Right cardiac atrium (tissue), 5 donors: ENCODE measurements at regions not wholly inside any gene's neighbourhood (a gene's known extent, or its start where the extent isn't known, plus 50 kb on each side); places are given as distances from the start of the nearest gene placed in this dataset.

Experiments
- ATAC-seq, 2 donors: fragments of 200-7000 bp; cut with Tn5 transposase; one replicate each; pipeline versions ENCODE4 v1.8.0 to v1.9.1; 2020; ENCODE audit warnings: moderate library complexity in 2 of 2, mild to moderate bottlenecking in 1 of 2
- DNase-seq, 3 donors: peaks; one replicate each; pipeline ENCODE4 v3.0.0-alpha.2; 2020
- H3K27ac ChIP-seq: one replicate; pipeline ENCODE4 v1.5.1; 2013; ENCODE audit warnings: mild to moderate bottlenecking, low read length, control low read depth, moderate library complexity
- H3K27me3 ChIP-seq: one replicate; pipeline ENCODE4 v1.6.1; 2013; ENCODE audit not compliant: control insufficient read depth, insufficient read depth
- H3K4me1 ChIP-seq: one replicate; pipeline ENCODE4 v1.6.1; 2013; ENCODE audit warnings: low read length; ENCODE audit not compliant: control insufficient read depth, insufficient read depth
- H3K4me3 ChIP-seq: one replicate; pipeline ENCODE4 v1.5.1; 2013; ENCODE audit warnings: low read length, control low read depth
- H3K9me3 ChIP-seq: one replicate; pipeline ENCODE4 v1.6.1; 2013; ENCODE audit warnings: low read length; ENCODE audit not compliant: control insufficient read depth
- WGBS: extraction: QIAGEN DNeasy Blood & Tissue Kit; methylation state at CpG from one replicate; pipeline ENCODE4 v1.1.7; 2013; 5-methylcytosine and 5-hydroxymethylcytosine counted together
- intact Hi-C, 4 donors: fragments of 100-400 bp; cut with DNase I; formaldehyde crosslinking; loops; one replicate each; pipeline versions ENCODE4 v1.11.0 to v1.14.0; 2022 to 2023
- donor health status: healthy with polysubstance abuse.
- donor health status: DM: no; HTN: yes; CAD: no.
- donor health status: DM: no; HTN: no; CAD: no.
- donor health status: DM: no; HTN: yes; CAD: no; lungs with severe emphysema.
- donor health status: DM: yes; HTN: yes; CAD: no.

DNA sequence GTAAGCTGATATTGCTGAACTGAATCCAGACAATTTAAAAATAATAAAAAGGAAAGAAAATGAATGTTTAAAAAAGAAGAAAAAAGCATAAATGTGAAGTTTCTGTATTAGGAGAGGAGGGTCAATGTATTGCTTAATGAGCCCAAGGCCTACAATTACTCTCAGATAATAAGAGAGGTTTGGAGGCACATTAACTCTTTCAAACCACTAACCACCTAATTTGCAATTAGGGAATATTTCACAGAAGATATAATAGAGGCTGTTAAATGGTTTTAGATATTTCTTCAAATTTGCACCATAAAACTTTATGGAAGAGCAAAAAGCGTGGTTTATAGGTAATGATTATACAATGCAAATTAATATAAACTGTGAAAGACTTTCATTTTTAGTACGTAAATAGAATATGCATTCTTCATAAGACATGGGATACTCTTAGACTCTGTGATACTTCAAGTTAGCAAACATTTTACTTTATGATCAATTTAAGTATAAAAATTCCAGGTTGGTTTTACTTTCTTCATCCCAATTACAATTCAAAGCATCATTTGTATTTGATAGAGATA, 364.2 kb upstream of the GALNTL6 start:
- H3K4me1 ChIP-seq = no peaks in the 10 kb centered on the region
- ATAC-seq (no peak), DNase-seq (no peak)
- no peaks in the 10 kb centered on the region for H3K9me3 ChIP-seq
- 89% methylated on average over 2 of the region's 2 CpGs for WGBS
- no peaks in the 10 kb centered on the region for H3K27me3 ChIP-seq
- no peak overlapping the region for H3K4me3 ChIP-seq
- H3K27ac ChIP-seq = no peak overlapping the region
- intact Hi-C loops = no loop called here

DNA sequence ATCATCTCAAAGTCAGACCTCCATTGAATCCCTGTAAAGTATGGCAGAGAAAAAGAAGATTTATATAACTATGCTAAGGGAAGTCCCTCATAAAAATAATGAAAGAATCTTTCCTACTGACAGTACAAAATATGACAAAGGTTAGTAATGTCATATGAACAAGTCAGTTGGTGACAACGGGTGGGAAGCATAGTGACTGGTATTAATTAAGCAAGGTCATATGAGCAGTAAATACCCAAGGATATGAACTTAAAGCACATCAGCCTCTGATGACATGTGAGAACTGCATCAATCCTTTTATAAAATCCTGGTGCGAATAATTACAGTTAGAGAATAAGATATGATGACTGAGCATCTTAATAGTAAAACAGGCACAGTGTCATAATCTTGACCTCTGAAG, 364.8 kb upstream of the GALNTL6 start:
- Histone ChIP-seq H3K27ac (no peak overlapping the region), H3K9me3 (no peaks in the 10 kb centered on the region), H3K4me3 (no peak overlapping the region), H3K27me3 (no peaks in the 10 kb centered on the region), H3K4me1 (no peaks in the 10 kb centered on the region)
- intact Hi-C loops = no loop called here
- DNase-seq = no peak
- WGBS = 82% methylated on average over 2 of the region's 2 CpGs
- ATAC-seq = no peak

DNA sequence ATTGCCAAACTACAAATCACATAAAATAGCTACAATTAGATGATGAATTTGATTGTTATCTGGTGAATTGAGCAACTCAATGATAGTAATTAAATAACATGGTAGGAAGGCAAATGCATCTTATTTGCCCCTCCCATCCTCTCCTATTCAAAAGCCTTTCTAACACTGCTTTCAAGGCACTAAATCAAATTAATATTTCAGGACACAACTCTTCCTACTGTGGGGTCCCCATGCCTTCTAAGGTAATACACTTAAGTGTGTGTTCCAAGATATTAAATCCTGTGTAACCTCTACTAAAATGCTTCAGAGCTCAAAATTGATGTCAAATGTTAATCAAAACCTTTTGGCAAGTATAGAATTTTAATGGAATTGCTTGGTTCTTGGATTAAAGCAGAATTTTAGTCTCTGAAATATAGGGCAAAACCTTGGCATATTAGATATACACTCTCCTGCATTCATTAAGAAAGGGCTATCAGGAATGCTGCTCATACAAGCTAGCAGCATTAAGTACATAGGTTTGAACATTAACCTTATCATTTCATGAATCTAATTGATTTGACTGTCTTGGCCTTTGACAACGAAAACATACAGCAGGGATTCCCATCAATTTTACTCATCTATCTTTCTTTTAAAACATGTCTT, 371.8 kb upstream of the GALNTL6 start:
- Histone ChIP-seq H3K27me3 (no peaks in the 10 kb centered on the region), H3K9me3 (no peaks in the 10 kb centered on the region), H3K4me1 (no peaks in the 10 kb centered on the region), H3K27ac (no peak overlapping the region), H3K4me3 (no peak overlapping the region)
- intact Hi-C loops = no loop called here
- DNase-seq = no peak
- WGBS = 56% methylated on average over 1 of the region's 1 CpG
- no peak for ATAC-seq

DNA sequence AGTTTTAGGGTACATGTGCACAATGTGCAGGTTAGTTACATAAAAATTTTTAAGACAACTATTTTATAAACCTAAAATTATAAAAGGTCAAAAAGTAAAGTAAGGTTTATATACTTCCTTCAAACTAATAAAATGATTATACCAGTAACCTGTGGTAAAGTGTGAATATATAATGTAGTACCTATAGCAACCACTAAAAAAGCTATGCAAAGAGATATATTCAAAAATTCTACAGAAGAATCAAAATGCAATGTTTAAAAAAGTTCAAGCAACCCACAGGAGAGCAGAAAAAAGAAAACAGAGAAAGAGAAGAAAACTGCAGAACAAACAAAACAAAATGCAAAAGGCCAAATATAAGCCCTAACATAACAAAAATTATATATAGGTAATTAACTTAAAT, 379.5 kb upstream of the GALNTL6 start:
- DNase-seq = no peak
- no peak overlapping the region for H3K4me3 ChIP-seq
- no peak for ATAC-seq
- no peak overlapping the region for H3K27ac ChIP-seq
- no peaks in the 10 kb centered on the region for H3K27me3 ChIP-seq
- H3K4me1 ChIP-seq = no peaks in the 10 kb centered on the region
- no peaks in the 10 kb centered on the region for H3K9me3 ChIP-seq
- intact Hi-C loops = no loop called here

DNA sequence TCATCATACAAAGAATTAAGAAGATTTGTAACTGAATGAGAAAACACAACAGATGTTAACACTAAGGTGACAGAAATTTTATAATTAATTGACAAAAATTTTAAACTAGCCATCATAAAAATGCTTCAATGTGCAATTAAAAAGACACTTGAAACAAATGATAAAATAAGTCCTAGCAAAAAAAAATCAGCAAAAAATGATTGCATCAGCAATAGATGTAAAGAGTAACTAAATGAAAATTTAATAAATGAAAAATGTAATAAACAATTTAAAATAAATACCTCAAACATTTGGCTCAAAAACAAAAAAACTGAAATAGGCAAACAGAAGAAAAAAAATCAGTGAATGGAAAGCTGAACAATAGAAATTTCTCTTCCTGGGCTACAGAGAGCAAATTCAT, 380.7 kb upstream of the GALNTL6 start:
- H3K4me3 ChIP-seq = no peak overlapping the region
- ATAC-seq = no peak
- intact Hi-C loops = no loop called here

DNA sequence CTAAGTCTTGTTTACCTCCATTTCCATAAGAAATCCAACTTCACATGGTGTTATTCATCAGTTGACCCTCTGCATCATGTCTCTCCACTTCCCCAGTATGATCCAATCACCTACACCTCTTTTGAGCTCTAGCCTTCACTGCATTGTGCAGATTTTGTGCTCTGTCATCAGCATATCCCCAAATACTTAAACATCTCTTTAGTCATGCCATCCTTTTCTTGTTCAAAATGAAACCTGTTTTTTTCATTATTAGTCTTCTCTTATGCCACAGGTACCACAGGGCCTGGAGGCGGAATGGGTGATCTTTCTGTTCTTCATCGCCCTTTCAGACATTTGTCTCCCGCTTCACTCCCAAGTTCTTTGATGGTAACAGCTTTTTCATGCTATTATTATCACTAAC, 382.7 kb upstream of the GALNTL6 start:
- no peak overlapping the region for H3K27ac ChIP-seq
- intact Hi-C loops = no loop called here
- no peaks in the 10 kb centered on the region for H3K9me3 ChIP-seq
- H3K27me3 ChIP-seq = no peaks in the 10 kb centered on the region
- H3K4me1 ChIP-seq = no peaks in the 10 kb centered on the region
- H3K4me3 ChIP-seq = no peak overlapping the region
- no peak for ATAC-seq
- 93% methylated on average over 3 of the region's 3 CpGs for WGBS
- no peak for DNase-seq

More for the DNA sequence above, 380.7 kb upstream of the GALNTL6 start:
- no peaks in the 10 kb centered on the region for H3K4me1 ChIP-seq
- DNase-seq = no peak
- no peak overlapping the region for H3K27ac ChIP-seq
- no peaks in the 10 kb centered on the region for H3K9me3 ChIP-seq
- no peaks in the 10 kb centered on the region for H3K27me3 ChIP-seq

DNA sequence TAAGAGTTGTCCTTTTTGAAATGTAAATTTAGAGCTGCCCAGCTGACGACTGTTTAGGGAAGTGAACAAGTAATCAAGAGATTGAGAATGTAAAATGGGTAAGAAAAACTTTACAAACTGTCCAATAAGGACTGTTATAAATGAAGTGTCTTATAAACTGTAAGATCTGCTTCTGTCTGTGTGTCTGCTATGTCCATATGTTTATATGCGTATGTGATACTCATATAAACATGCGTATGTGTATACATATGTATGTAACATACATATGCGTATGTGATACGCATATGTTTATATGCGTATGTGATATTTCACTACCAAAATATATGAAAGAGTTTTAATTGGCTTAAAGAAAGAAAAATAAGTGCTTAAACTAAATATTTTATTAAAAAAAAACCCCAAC, 416.0 kb upstream of the GALNTL6 start:
- H3K27me3 ChIP-seq = no peaks in the 10 kb centered on the region
- WGBS = 94% methylated on average over 6 of the region's 6 CpGs
- H3K27ac ChIP-seq = no peak overlapping the region
- no peak for DNase-seq
- no peaks in the 10 kb centered on the region for H3K4me1 ChIP-seq
- intact Hi-C loops = no loop called here
- ATAC-seq = no peak
- no peak overlapping the region for H3K4me3 ChIP-seq
- H3K9me3 ChIP-seq = no peaks in the 10 kb centered on the region

DNA sequence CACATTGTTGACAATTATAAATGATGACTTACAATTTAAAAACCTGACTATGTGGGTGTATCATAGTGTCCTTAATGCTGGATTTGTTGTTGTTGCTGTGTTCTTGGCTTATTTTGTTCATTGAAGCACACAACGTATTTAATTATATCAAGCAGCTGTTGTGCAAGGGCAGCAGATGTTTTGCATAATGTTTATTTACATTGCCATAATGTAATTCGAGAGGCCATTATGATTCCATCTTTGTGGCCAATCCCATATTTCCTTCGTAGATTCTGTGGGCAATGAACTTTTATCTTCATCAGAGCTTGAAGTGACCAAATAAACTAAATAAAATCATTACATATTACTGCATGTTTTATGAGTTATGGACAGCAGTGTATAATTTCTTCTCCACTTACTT, 422.6 kb upstream of the GALNTL6 start:
- no peaks in the 10 kb centered on the region for H3K4me1 ChIP-seq
- H3K9me3 ChIP-seq = no peaks in the 10 kb centered on the region
- WGBS = 46% methylated on average over 3 of the region's 3 CpGs
- intact Hi-C loops = no loop called here
- no peak overlapping the region for H3K4me3 ChIP-seq
- H3K27ac ChIP-seq = no peak overlapping the region
- ATAC-seq = no peak
- H3K27me3 ChIP-seq = no peaks in the 10 kb centered on the region
- no peak for DNase-seq

DNA sequence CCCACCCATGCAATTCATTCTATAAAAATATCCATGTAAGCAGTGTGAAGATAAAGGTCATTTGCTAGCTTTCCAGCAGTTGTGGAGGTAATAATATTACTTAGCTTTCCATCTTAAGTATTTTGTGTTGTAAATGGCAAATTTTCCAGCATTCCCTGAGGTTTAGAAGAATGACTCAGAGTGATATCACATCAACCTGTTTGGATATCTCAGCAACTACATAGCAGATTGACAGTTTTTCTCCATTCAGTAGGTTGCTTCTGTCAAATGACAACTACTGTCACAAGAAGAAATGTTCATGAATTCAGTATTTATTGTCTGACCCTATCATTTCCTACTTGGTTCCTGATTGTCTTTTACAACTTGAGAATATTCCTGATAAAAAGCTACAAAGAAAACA, 434.9 kb upstream of the GALNTL6 start:
- Histone ChIP-seq H3K4me1 (no peaks in the 10 kb centered on the region), H3K9me3 (no peaks in the 10 kb centered on the region), H3K27me3 (no peaks in the 10 kb centered on the region), H3K27ac (no peak overlapping the region), H3K4me3 (no peak overlapping the region)
- no peak for ATAC-seq
- no peak for DNase-seq
- intact Hi-C loops = no loop called here

DNA sequence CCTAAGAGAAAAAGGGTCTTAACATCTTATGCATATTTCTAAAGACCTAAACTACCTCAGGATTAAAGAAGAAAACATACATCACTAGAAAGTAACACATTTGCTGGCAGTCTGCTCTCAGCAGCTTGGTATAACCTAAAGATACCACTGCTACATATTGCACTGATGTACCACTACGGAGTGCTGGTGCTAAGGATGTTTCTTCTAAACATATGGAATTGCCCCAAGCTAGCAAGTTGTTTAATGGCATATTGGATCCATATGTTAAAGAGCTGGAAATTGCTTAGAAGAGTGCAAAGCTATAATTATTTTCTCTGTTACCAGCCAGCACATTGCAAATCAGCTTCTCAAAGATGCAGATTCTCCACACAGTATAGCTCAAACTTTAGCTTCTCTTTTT, 436.5 kb upstream of the GALNTL6 start:
- no peaks in the 10 kb centered on the region for H3K4me1 ChIP-seq
- no peaks in the 10 kb centered on the region for H3K9me3 ChIP-seq
- ATAC-seq = no peak
- H3K27ac ChIP-seq = no peak overlapping the region
- intact Hi-C loops = no loop called here
- 85% methylated on average over 1 of the region's 1 CpG for WGBS
- no peaks in the 10 kb centered on the region for H3K27me3 ChIP-seq
- no peak overlapping the region for H3K4me3 ChIP-seq
- DNase-seq = no peak

DNA sequence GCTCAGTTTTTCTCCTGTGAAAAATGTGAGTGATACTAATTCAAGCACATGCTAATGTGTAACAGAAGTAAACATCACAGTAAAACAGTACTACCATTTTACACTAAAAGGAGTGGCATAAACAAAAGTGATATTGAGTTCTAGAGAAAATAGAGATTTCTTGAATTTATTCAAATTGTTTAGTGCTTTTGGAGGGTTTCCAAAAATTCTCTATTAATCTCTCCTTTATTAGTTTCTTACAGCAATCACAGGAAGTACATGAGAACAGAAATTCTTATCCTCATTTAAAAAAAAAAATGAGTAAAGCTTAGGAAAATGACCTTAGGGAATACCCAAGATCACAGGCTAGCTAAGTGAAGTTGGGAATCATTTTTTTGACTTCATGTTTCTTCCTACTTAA, 459.7 kb upstream of the GALNTL6 start:
- no peaks in the 10 kb centered on the region for H3K9me3 ChIP-seq
- intact Hi-C loops = no loop called here
- no peaks in the 10 kb centered on the region for H3K4me1 ChIP-seq
- no peak overlapping the region for H3K27ac ChIP-seq
- ATAC-seq = no peak
- no peaks in the 10 kb centered on the region for H3K27me3 ChIP-seq
- no peak for DNase-seq
- no peak overlapping the region for H3K4me3 ChIP-seq

DNA sequence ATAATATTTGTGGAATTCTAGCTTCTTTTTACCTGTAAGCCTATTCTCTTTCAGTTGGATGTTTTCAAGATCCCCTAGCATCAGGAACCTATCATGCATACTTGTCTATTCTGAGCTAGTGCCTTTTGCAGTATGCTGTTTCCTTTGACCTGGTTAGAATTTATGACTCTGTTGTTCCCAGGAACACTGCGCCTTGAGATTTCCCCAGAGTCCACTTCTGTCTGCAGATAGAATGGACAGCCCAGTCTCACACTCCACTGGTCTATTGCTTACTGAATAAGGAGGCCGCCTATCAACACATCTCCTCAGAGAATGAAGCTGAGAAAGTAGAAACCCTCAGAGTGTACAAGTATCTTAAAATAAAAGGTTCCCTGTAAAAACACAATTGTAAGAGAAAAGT, 465.1 kb upstream of the GALNTL6 start:
- Histone ChIP-seq H3K9me3 (no peaks in the 10 kb centered on the region), H3K4me1 (no peaks in the 10 kb centered on the region), H3K27ac (no peak overlapping the region), H3K27me3 (no peaks in the 10 kb centered on the region), H3K4me3 (no peak overlapping the region)
- ATAC-seq (no peak), DNase-seq (no peak)
- 64% methylated on average over 2 of the region's 2 CpGs for WGBS
- intact Hi-C loops = no loop called here
